LNCaP clone FGC (cell line): ENCODE measurements at regions not wholly inside any gene's neighbourhood (a gene's known extent, or its start where the extent isn't known, plus 50 kb on each side); places are given as distances from the start of the nearest gene placed in this dataset.

Source experiments
- DNase-seq: peaks from one replicate; pipeline ENCODE4 v3.0.0-alpha.2; 2011; ENCODE audit warnings: low read depth
- H3K4me3 ChIP-seq: 2 replicates; pipeline ENCODE4 v1.5.1; 2011; ENCODE audit warnings: mild to moderate bottlenecking, low read depth, low read length, control low read depth
- CTCF ChIP-seq: IDR thresholded peaks from 2 replicates; pipeline ENCODE4 v1.5.1; 2012; ENCODE audit warnings: mild to moderate bottlenecking; ENCODE audit not compliant: control insufficient read depth, insufficient read depth; ENCODE audit errors: extremely low read depth

GRCh38 chr10:130877126-130877525 is 434.4 kb downstream of the TCERG1L start:
- no peak overlapping the region for H3K4me3 ChIP-seq
- TF ChIP-seq CTCF, result no peak
- no peak for DNase-seq

- no peak overlapping the region for H3K4me3 ChIP-seq
- TF ChIP-seq CTCF, result no peak
- DNase-seq, result no peak
Measured at GRCh38 chr10:130878131-130878530, 433.4 kb downstream of the TCERG1L start.

GRCh38 chr10:130882906-130883305 is 428.6 kb downstream of the TCERG1L start:
- no peak for DNase-seq
- no peak overlapping the region for H3K4me3 ChIP-seq
- no peak for TF ChIP-seq CTCF

- no peak for TF ChIP-seq CTCF
- H3K4me3 ChIP-seq, result no peak overlapping the region
Measured at GRCh38 chr10:130884456-130884855, 427.1 kb downstream of the TCERG1L start.

GRCh38 chr10:130885021-130885655 is 426.4 kb downstream of the TCERG1L start:
- DNase-seq, result no peak
- H3K4me3 ChIP-seq, result no peak overlapping the region
- TF ChIP-seq CTCF, result no peak

More at GRCh38 chr10:130884456-130884855, 427.1 kb downstream of the TCERG1L start:
- DNase-seq, result no peak

- no peak for DNase-seq
- H3K4me3 ChIP-seq, result no peak overlapping the region
- TF ChIP-seq CTCF, result no peak
Measured at GRCh38 chr10:130887170-130887569, 424.4 kb downstream of the TCERG1L start.

- no peak for TF ChIP-seq CTCF
- no peak for DNase-seq
- H3K4me3 ChIP-seq, result no peak overlapping the region
Measured at GRCh38 chr10:130888493-130888892, 423.0 kb downstream of the TCERG1L start.
